Fibroblast of lung (primary cell): ENCODE measurements at regions not wholly inside any gene's neighbourhood (a gene's known extent, or its start where the extent isn't known, plus 50 kb on each side); places are given as distances from the start of the nearest gene placed in this dataset.

ENCODE experiments used
- DNase-seq, 2 donors: peaks; one replicate each; pipeline versions ENCODE4 v3.0.0 to v3.0.0-alpha.2; 2010; ENCODE audit warnings: low read depth in 2 of 2
- H2AFZ ChIP-seq: 2 replicates; pipeline ENCODE4 v1.5.1; 2012; ENCODE audit warnings: low read length, control low read depth, inconsistent platforms
- H3K27ac ChIP-seq: 2 replicates; pipeline ENCODE4 v1.5.1; 2011; ENCODE audit warnings: low read length, control low read depth; ENCODE audit not compliant: insufficient read depth
- H3K27me3 ChIP-seq: 2 replicates; pipeline ENCODE4 v1.5.1; 2011; ENCODE audit warnings: mild to moderate bottlenecking, low read length; ENCODE audit not compliant: control insufficient read depth, insufficient read depth
- H3K36me3 ChIP-seq: 2 replicates; pipeline ENCODE4 v1.5.1; 2011; ENCODE audit warnings: low read length; ENCODE audit not compliant: control insufficient read depth, insufficient read depth
- H3K4me1 ChIP-seq: 2 replicates; pipeline ENCODE4 v1.5.1; 2011; ENCODE audit warnings: low read length; ENCODE audit not compliant: control insufficient read depth, insufficient read depth; ENCODE audit errors: extremely low read depth
- H3K4me2 ChIP-seq: 2 replicates; pipeline ENCODE4 v1.5.1; 2011; ENCODE audit warnings: low read length, control low read depth; ENCODE audit not compliant: insufficient read depth; ENCODE audit errors: extremely low read depth
- H3K4me3 ChIP-seq, 4 experiments: fragments of 200-600 bp in 1 of 4; sonication (generic) in 1 of 4; replicated peaks in 1 of 4; 2 replicates each; pipeline ENCODE4 v1.5.1; 2011 to 2016; ENCODE audit warnings: low read length in 4 of 4, low read depth in 3 of 4, mild to moderate bottlenecking in 3 of 4, control low read depth in 2 of 4, inconsistent platforms in 1 of 4, mixed read lengths in 1 of 4; ENCODE audit not compliant: insufficient read depth in 1 of 4; ENCODE audit errors: control extremely low read depth in 1 of 4
- H3K79me2 ChIP-seq: 2 replicates; pipeline ENCODE4 v1.5.1; 2012; ENCODE audit warnings: mild to moderate bottlenecking, low read length, inconsistent platforms; ENCODE audit not compliant: control insufficient read depth, insufficient read depth
- H3K9ac ChIP-seq: 2 replicates; pipeline ENCODE4 v1.5.1; 2011; ENCODE audit warnings: mild to moderate bottlenecking, low read length, control low read depth; ENCODE audit not compliant: insufficient read depth
- H3K9me3 ChIP-seq: 2 replicates; pipeline ENCODE4 v1.5.1; 2012; ENCODE audit warnings: low read depth, low read length; ENCODE audit not compliant: control insufficient read depth, insufficient read depth
- H4K20me1 ChIP-seq: 2 replicates; pipeline ENCODE4 v1.5.1; 2011; ENCODE audit warnings: low read length; ENCODE audit not compliant: control insufficient read depth, insufficient read depth; ENCODE audit errors: extremely low read depth
- CTCF ChIP-seq, 2 donors: IDR thresholded peaks in 1 of 2; conservative IDR thresholded peaks in 1 of 2; 1 replicate in 1 of 2; 2 replicates in 1 of 2; pipeline ENCODE4 v1.5.1; 2011 to 2012; ENCODE audit warnings: low read length in 2 of 2, control low read depth in 1 of 2, inconsistent platforms in 1 of 2, low read depth in 1 of 2, mild to moderate bottlenecking in 1 of 2
- EZH2 ChIP-seq: IDR thresholded peaks from 2 replicates; pipeline ENCODE4 v1.5.1; 2012; ENCODE audit warnings: low read length, control low read depth, mild to moderate bottlenecking; ENCODE audit errors: missing control alignments

DNA sequence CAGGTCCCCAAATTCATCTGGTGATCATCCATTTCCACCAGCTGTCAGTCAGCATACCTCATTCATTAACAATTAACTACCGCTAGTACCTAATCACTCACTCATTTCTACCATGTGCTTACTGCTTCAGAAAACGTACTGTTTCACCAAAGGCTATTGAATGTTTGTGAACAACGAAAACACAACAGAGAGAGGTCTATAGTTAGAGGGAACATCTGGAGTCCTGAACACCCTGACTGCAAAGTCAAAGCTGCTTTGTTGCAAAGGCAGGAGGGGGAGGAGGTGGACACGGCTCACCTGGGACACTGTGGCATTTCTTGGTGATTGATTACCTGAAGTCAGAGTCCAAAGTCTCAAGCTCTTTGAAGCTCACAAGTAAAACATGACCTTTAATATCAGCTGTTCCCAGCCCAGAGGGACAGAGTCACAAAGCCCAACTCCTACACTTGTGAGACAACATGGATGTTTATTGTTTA lies 342.3 kb upstream of the ADARB2 start:
- DNase-seq, result no peak
- no peak overlapping the region for H3K4me3 ChIP-seq
- H4K20me1 ChIP-seq, result no peaks in the 10 kb centered on the region
- H3K9ac ChIP-seq, result no peak overlapping the region
- H3K79me2 ChIP-seq, result no peaks in the 10 kb centered on the region
- no peaks in the 10 kb centered on the region for H3K36me3 ChIP-seq
- no peak overlapping the region for H3K27ac ChIP-seq
- H3K27me3 ChIP-seq, result no peaks in the 10 kb centered on the region
- H3K9me3 ChIP-seq, result no peaks in the 10 kb centered on the region
- no peak for TF ChIP-seq EZH2
- TF ChIP-seq CTCF (conservative IDR thresholded peaks at IDR 0.05 in 1 of 2, IDR thresholded peaks at IDR 0.05 in 1 of 2; ENCODE audit: low read depth in 1 of 2, low read length in 2 of 2), result no peak
- H3K4me1 ChIP-seq, result no peaks in the 10 kb centered on the region
- no peak overlapping the region for H3K4me2 ChIP-seq
- H2AFZ ChIP-seq, result no peak overlapping the region

DNA sequence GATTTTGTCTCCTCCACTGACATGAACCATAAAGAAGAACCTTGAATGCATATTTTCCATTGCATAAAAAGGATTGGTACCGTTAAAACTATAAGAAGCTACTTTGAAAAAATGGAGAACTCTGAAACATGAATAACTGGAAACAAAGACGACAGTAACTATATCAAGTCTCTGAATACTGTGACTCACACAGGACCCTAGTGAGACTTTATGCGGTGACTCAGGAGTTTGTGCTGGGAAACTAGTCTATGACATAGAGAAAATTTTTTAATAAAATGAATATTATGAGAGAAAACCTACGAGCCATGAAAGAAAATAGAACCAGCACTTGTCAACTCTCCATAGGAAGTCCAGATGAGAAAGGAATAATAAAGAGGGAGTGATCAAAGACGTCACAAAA lies 339.9 kb upstream of the ADARB2 start:
- H3K36me3 ChIP-seq, result no peaks in the 10 kb centered on the region
- no peaks in the 10 kb centered on the region for H3K9me3 ChIP-seq
- no peaks in the 10 kb centered on the region for H4K20me1 ChIP-seq
- no peak overlapping the region for H3K9ac ChIP-seq
- TF ChIP-seq CTCF (conservative IDR thresholded peaks at IDR 0.05 in 1 of 2, IDR thresholded peaks at IDR 0.05 in 1 of 2; ENCODE audit: low read depth in 1 of 2, low read length in 2 of 2), result no peak
- TF ChIP-seq EZH2, result no peak
- H3K27me3 ChIP-seq, result no peaks in the 10 kb centered on the region
- no peak for DNase-seq
- no peaks in the 10 kb centered on the region for H3K4me1 ChIP-seq
- H3K79me2 ChIP-seq, result no peaks in the 10 kb centered on the region
- H3K4me3 ChIP-seq, result no peak overlapping the region
- H3K27ac ChIP-seq, result no peak overlapping the region
- no peak overlapping the region for H3K4me2 ChIP-seq
- no peak overlapping the region for H2AFZ ChIP-seq

- Histone ChIP-seq H3K4me3 (no peak overlapping the region), H3K4me1 (no peaks in the 10 kb centered on the region), H3K9me3 (no peaks in the 10 kb centered on the region), H3K9ac (no peak overlapping the region), H2AFZ (no peak overlapping the region), H3K79me2 (no peaks in the 10 kb centered on the region), H3K27me3 (no peaks in the 10 kb centered on the region), H3K36me3 (no peaks in the 10 kb centered on the region), H3K4me2 (no peak overlapping the region), H4K20me1 (no peaks in the 10 kb centered on the region), H3K27ac (no peak overlapping the region)
- TF ChIP-seq EZH2 (no peak), CTCF (conservative IDR thresholded peaks at IDR 0.05 in 1 of 2, IDR thresholded peaks at IDR 0.05 in 1 of 2; ENCODE audit: low read depth in 1 of 2, low read length in 2 of 2) (no peak)
- DNase-seq, result no peak
These were observed 339.2 kb upstream of the ADARB2 start for GRCh38 chr10:2076528-2076927.
